Mesendoderm (in vitro differentiated cells): ENCODE measurements at regions not wholly inside any gene's neighbourhood (a gene's known extent, or its start where the extent isn't known, plus 50 kb on each side); places are given as distances from the start of the nearest gene placed in this dataset.
A peak's percentile ranks its signal among the peaks of the same experiment; 100 is the strongest.

Experiments used
- DNase-seq: peaks from one replicate; pipeline ENCODE4 v3.0.0; 2013
- H2AK5ac ChIP-seq: 2 replicates; pipeline ENCODE4 v1.6.1; 2013; ENCODE audit warnings: low read length, inconsistent platforms
- H2BK120ac ChIP-seq: 2 replicates; pipeline ENCODE4 v1.6.1; 2013; ENCODE audit warnings: low read depth, mild to moderate bottlenecking, low read length, moderate library complexity, mixed read lengths
- H2BK15ac ChIP-seq: replicated peaks from 2 replicates; pipeline ENCODE4 v1.6.1; 2013; ENCODE audit warnings: low read depth, mild to moderate bottlenecking, moderate library complexity
- H2BK5ac ChIP-seq: 2 replicates; pipeline ENCODE4 v1.6.1; 2013; ENCODE audit warnings: low read length, inconsistent platforms
- H3K18ac ChIP-seq: 2 replicates; pipeline ENCODE4 v1.6.1; 2013; ENCODE audit warnings: mild to moderate bottlenecking, low read length, mixed read lengths
- H3K23ac ChIP-seq: one replicate; pipeline ENCODE4 v1.6.1; 2013; ENCODE audit warnings: low read length
- H3K27ac ChIP-seq: 2 replicates; pipeline ENCODE4 v1.5.1; 2013; ENCODE audit warnings: low read depth, mild to moderate bottlenecking, inconsistent platforms, low read length, moderate library complexity
- H3K27me3 ChIP-seq: 2 replicates; pipeline ENCODE4 v1.6.1; 2013; ENCODE audit warnings: low read length, control low read depth, mild to moderate bottlenecking, inconsistent platforms; ENCODE audit not compliant: insufficient read depth, poor library complexity
- H3K36me3 ChIP-seq: 2 replicates; pipeline ENCODE4 v1.6.1; 2013; ENCODE audit warnings: low read length, inconsistent platforms; ENCODE audit not compliant: control insufficient read depth, insufficient read depth
- H3K4ac ChIP-seq: one replicate; pipeline ENCODE4 v1.6.1; 2013; ENCODE audit warnings: low read depth, mild to moderate bottlenecking, low read length, moderate library complexity
- H3K4me1 ChIP-seq: 2 replicates; pipeline ENCODE4 v1.6.1; 2013; ENCODE audit warnings: low read depth, low read length, inconsistent platforms; ENCODE audit not compliant: control insufficient read depth
- H3K4me2 ChIP-seq: 2 replicates; pipeline ENCODE4 v1.6.1; 2013; ENCODE audit warnings: low read length
- H3K4me3 ChIP-seq: 2 replicates; pipeline ENCODE4 v1.5.1; 2013; ENCODE audit warnings: mild to moderate bottlenecking, low read length
- H3K56ac ChIP-seq: one replicate; pipeline ENCODE4 v1.6.1; 2013; ENCODE audit warnings: low read length
- H3K79me1 ChIP-seq: 2 replicates; pipeline ENCODE4 v1.6.1; 2013; ENCODE audit warnings: low read length, inconsistent platforms
- H3K79me2 ChIP-seq: 2 replicates; pipeline ENCODE4 v1.6.1; 2013; ENCODE audit warnings: mild to moderate bottlenecking, low read length; ENCODE audit not compliant: control insufficient read depth, insufficient read depth
- H3K9ac ChIP-seq: 2 replicates; pipeline ENCODE4 v1.6.1; 2013; ENCODE audit warnings: low read length, inconsistent platforms
- H4K5ac ChIP-seq: one replicate; pipeline ENCODE4 v1.6.1; 2013; ENCODE audit warnings: low read length
- H4K8ac ChIP-seq: one replicate; pipeline ENCODE4 v1.6.1; 2013; ENCODE audit warnings: low read depth, mild to moderate bottlenecking, control low read depth, low read length, moderate library complexity
- WGBS: extraction: QIAGEN DNeasy Blood & Tissue Kit; methylation state at CpG from one replicate; pipeline ENCODE4 v1.1.7; 2013; ENCODE audit warnings: low lambda C conversion rate, missing lambda C conversion rate; ENCODE audit not compliant: insufficient coverage; ENCODE audit errors: extremely low coverage; 5-methylcytosine and 5-hydroxymethylcytosine counted together

DNA sequence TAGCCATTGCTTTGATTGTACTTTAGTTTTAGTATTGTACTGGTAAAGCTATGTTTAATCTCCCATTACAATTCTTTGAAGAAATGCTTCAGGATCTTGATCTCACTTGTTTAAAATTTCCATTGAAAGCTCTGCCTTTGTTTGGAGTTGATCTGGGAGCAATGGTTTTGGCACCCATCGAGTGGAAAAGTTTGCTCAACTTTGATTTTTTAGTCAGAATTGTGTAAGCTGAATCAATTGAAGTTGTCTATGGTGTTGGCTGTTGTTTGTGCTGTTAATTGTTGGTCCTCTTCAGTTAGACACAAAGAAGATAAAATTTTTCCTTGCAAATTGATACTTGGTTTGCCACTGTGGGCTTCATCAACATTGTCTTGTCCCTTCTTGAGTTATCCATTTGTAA, 99.8 kb upstream of the ADAD1 start:
- Histone ChIP-seq H2BK5ac (no peak overlapping the region), H3K23ac (no peak overlapping the region), H3K4me1 (no peaks in the 10 kb centered on the region), H2BK120ac (no peak overlapping the region), H3K4me2 (no peak overlapping the region), H3K36me3 (no peaks in the 10 kb centered on the region), H3K27ac (no peak overlapping the region), H3K9ac (no peak overlapping the region), H3K79me1 (no peaks in the 10 kb centered on the region), H2BK15ac (no peak overlapping the region), H3K4ac (no peak overlapping the region), H4K5ac (no peak overlapping the region), H3K56ac (no peak overlapping the region), H3K18ac (no peak overlapping the region), H3K27me3 (no peaks in the 10 kb centered on the region), H3K4me3 (no peak overlapping the region), H2AK5ac (no peak overlapping the region), H4K8ac (no peak overlapping the region), H3K79me2 (no peaks in the 10 kb centered on the region)
- WGBS, result no CpG with 5 or more reads among the region's 1 CpG
- no peak for DNase-seq

GRCh38 chr4:122279670-122280069, 99.1 kb upstream of the ADAD1 start:
- no peak overlapping the region for H3K4me3 ChIP-seq
- H2AK5ac ChIP-seq, result no peak overlapping the region
- no peaks in the 10 kb centered on the region for H3K36me3 ChIP-seq
- no peak for DNase-seq
- no peak overlapping the region for H3K27ac ChIP-seq
- no peak overlapping the region for H3K56ac ChIP-seq
- H3K79me1 ChIP-seq, result no peaks in the 10 kb centered on the region
- no peak overlapping the region for H3K18ac ChIP-seq
- H2BK5ac ChIP-seq, result no peak overlapping the region
- H4K8ac ChIP-seq, result no peak overlapping the region
- H3K79me2 ChIP-seq, result no peaks in the 10 kb centered on the region
- H4K5ac ChIP-seq, result no peak overlapping the region
- no CpG with 5 or more reads among the region's 2 CpGs for WGBS
- H3K4me1 ChIP-seq, result no peaks in the 10 kb centered on the region
- no peak overlapping the region for H3K4ac ChIP-seq
- H2BK15ac ChIP-seq, result no peak overlapping the region
- H2BK120ac ChIP-seq, result no peak overlapping the region
- H3K4me2 ChIP-seq, result no peak overlapping the region
- H3K27me3 ChIP-seq, result no peaks in the 10 kb centered on the region
- no peak overlapping the region for H3K9ac ChIP-seq
- no peak overlapping the region for H3K23ac ChIP-seq

- DNase-seq, result peak; percentile 30
- no peaks in the 10 kb centered on the region for H3K4me1 ChIP-seq
- no CpG with 5 or more reads among the region's 2 CpGs for WGBS
Measured at GRCh38 chr4:122285285-122285684, 93.5 kb upstream of the ADAD1 start.

GRCh38 chr4:122293374-122294365, 85.1 kb upstream of the ADAD1 start:
- H3K9ac ChIP-seq, result no peak overlapping the region
- H3K4me1 ChIP-seq, result no peaks in the 10 kb centered on the region
- no peak overlapping the region for H2BK5ac ChIP-seq
- H3K79me1 ChIP-seq, result no peaks in the 10 kb centered on the region
- no peak overlapping the region for H4K5ac ChIP-seq
- WGBS, result no CpG with 5 or more reads among the region's 12 CpGs
- no peak overlapping the region for H2AK5ac ChIP-seq
- no peak overlapping the region for H2BK15ac ChIP-seq
- H3K18ac ChIP-seq, result no peak overlapping the region
- no peak overlapping the region for H2BK120ac ChIP-seq
- no peak overlapping the region for H4K8ac ChIP-seq
- H3K27ac ChIP-seq, result no peak overlapping the region
- no peak overlapping the region for H3K4me2 ChIP-seq
- no peak overlapping the region for H3K4ac ChIP-seq
- no peak overlapping the region for H3K4me3 ChIP-seq
- H3K27me3 ChIP-seq, result no peaks in the 10 kb centered on the region
- DNase-seq, result no peak
- no peak overlapping the region for H3K56ac ChIP-seq
- H3K79me2 ChIP-seq, result no peaks in the 10 kb centered on the region
- no peaks in the 10 kb centered on the region for H3K36me3 ChIP-seq
- no peak overlapping the region for H3K23ac ChIP-seq

More at GRCh38 chr4:122285285-122285684, 93.5 kb upstream of the ADAD1 start:
- Histone ChIP-seq H3K23ac (no peak overlapping the region), H3K79me2 (no peaks in the 10 kb centered on the region), H3K4me2 (no peak overlapping the region), H3K27ac (no peak overlapping the region), H2AK5ac (no peak overlapping the region), H3K9ac (no peak overlapping the region), H3K27me3 (no peaks in the 10 kb centered on the region), H3K36me3 (no peaks in the 10 kb centered on the region), H4K5ac (no peak overlapping the region), H2BK120ac (no peak overlapping the region), H4K8ac (no peak overlapping the region), H3K4ac (no peak overlapping the region), H2BK5ac (no peak overlapping the region), H3K18ac (no peak overlapping the region), H3K79me1 (no peaks in the 10 kb centered on the region), H2BK15ac (no peak overlapping the region), H3K56ac (no peak overlapping the region), H3K4me3 (no peak overlapping the region)

- H3K18ac ChIP-seq, result no peak overlapping the region
- no CpG with 5 or more reads among the region's 1 CpG for WGBS
- DNase-seq, result no peak
Measured at GRCh38 chr4:122297694-122298093, 81.1 kb upstream of the ADAD1 start.

More at GRCh38 chr4:122297694-122298093, 81.1 kb upstream of the ADAD1 start:
- Histone ChIP-seq H3K4me2 (no peak overlapping the region), H3K56ac (no peak overlapping the region), H3K4me1 (no peaks in the 10 kb centered on the region), H3K9ac (no peak overlapping the region), H3K27ac (no peak overlapping the region), H2BK120ac (no peak overlapping the region), H4K5ac (no peak overlapping the region), H2AK5ac (no peak overlapping the region), H3K27me3 (no peaks in the 10 kb centered on the region), H3K36me3 (no peaks in the 10 kb centered on the region), H3K4ac (no peak overlapping the region), H3K23ac (no peak overlapping the region), H3K79me1 (no peaks in the 10 kb centered on the region), H4K8ac (no peak overlapping the region), H2BK5ac (no peak overlapping the region), H2BK15ac (no peak overlapping the region), H3K4me3 (no peak overlapping the region), H3K79me2 (no peaks in the 10 kb centered on the region)
